Activated naive CD4-positive, alpha-beta T cell treated with anti-CD3 and anti-CD28 coated beads for 36 hours (primary cell): ENCODE measurements at regions not wholly inside any gene's neighbourhood (a gene's known extent, or its start where the extent isn't known, plus 50 kb on each side); places are given as distances from the start of the nearest gene placed in this dataset.

Experiments used
- CTCF ChIA-PET: fragments of 350-600 bp; sonication (Branson Sonifier 250); formaldehyde crosslinking; loops from one replicate; lab custom pipeline; 2021; ENCODE audit warnings: antibody characterized with exemption; lab: Charles Lee
- DNase-seq: peaks from one replicate; pipeline ENCODE4 v3.0.0-alpha.2; 2020
- H3K27ac Mint-ChIP-seq: one replicate; pipeline ENCODE4 v1.8.0; 2021; ENCODE audit warnings: mild to moderate bottlenecking, mixed read lengths
- H3K27me3 Mint-ChIP-seq: one replicate; pipeline ENCODE4 v1.8.0; 2021; ENCODE audit warnings: low read depth, mixed read lengths
- H3K36me3 Mint-ChIP-seq: one replicate; pipeline ENCODE4 v1.8.0; 2021; ENCODE audit warnings: low read depth, mixed read lengths
- H3K4me1 Mint-ChIP-seq: one replicate; pipeline ENCODE4 v1.8.0; 2021; ENCODE audit warnings: low read depth, mixed read lengths
- H3K4me3 Mint-ChIP-seq: one replicate; pipeline ENCODE4 v1.8.0; 2021; ENCODE audit warnings: mild to moderate bottlenecking, moderate library complexity, mixed read lengths
- H3K9me3 Mint-ChIP-seq: one replicate; pipeline ENCODE4 v1.8.0; 2021; ENCODE audit warnings: mixed read lengths
- intact Hi-C: fragments of 100-400 bp; cut with micrococcal nuclease; formaldehyde crosslinking; loops from one replicate; pipeline ENCODE4 v1.15.1; 2023

GRCh38 chr5:137808503-137809135 lies 54.5 kb upstream of the HNRNPA0 start:
- DNase-seq, result no peak
- H3K27ac Mint-ChIP-seq, result no peak overlapping the region
- H3K36me3 Mint-ChIP-seq, result no peaks in the 10 kb centered on the region
- intact Hi-C loops, result no loop called here
- no peaks in the 10 kb centered on the region for H3K27me3 Mint-ChIP-seq
- no peaks in the 10 kb centered on the region for H3K4me1 Mint-ChIP-seq
- no peaks in the 10 kb centered on the region for H3K9me3 Mint-ChIP-seq
- CTCF ChIA-PET, result interaction anchor here (0.7 kb wide), 1 partner anchor 486 kb away, joined by 3 read pairs; no protein-coding TSS in a partner anchor
- no peak overlapping the region for H3K4me3 Mint-ChIP-seq

GRCh38 chr5:137815202-137815990 lies 52.3 kb upstream of the MYOT start:
- CTCF ChIA-PET, result interaction anchor here (0.6 kb wide), 1 partner anchor 186 kb away, joined by 3 read pairs; no protein-coding TSS in a partner anchor
- DNase-seq, result no peak
- no peaks in the 10 kb centered on the region for H3K9me3 Mint-ChIP-seq
- H3K27ac Mint-ChIP-seq, result no peak overlapping the region
- no peaks in the 10 kb centered on the region for H3K36me3 Mint-ChIP-seq
- H3K4me3 Mint-ChIP-seq, result no peak overlapping the region
- no peaks in the 10 kb centered on the region for H3K27me3 Mint-ChIP-seq
- H3K4me1 Mint-ChIP-seq, result no peaks in the 10 kb centered on the region
- intact Hi-C loops, result no loop called here
